GM12891 (cell line): ENCODE measurements at regions not wholly inside any gene's neighbourhood (a gene's known extent, or its start where the extent isn't known, plus 50 kb on each side); places are given as distances from the start of the nearest gene placed in this dataset.

ENCODE experiments used
- PAX5 ChIP-seq: IDR thresholded peaks from 2 replicates; pipeline ENCODE4 v1.6.1; 2011; ENCODE audit warnings: low read length, moderate library complexity, mild to moderate bottlenecking; ENCODE audit not compliant: insufficient read depth, severe bottlenecking
- POLR2A ChIP-seq: IDR thresholded peaks from 2 replicates; pipeline ENCODE4 v1.6.1; 2011; ENCODE audit warnings: low read depth, low read length, control low read depth
- POLR2AphosphoS5 ChIP-seq: IDR thresholded peaks from 2 replicates; pipeline ENCODE4 v1.6.1; 2011; ENCODE audit warnings: low read depth, low read length, control low read depth
- POU2F2 ChIP-seq: IDR thresholded peaks from 2 replicates; pipeline ENCODE4 v1.6.1; 2011; ENCODE audit warnings: low read depth, mild to moderate bottlenecking, control low read depth, low read length, moderate library complexity
- TAF1 ChIP-seq: IDR thresholded peaks from 2 replicates; pipeline ENCODE4 v1.6.1; 2011; ENCODE audit warnings: low read depth, low read length, control low read depth

DNA sequence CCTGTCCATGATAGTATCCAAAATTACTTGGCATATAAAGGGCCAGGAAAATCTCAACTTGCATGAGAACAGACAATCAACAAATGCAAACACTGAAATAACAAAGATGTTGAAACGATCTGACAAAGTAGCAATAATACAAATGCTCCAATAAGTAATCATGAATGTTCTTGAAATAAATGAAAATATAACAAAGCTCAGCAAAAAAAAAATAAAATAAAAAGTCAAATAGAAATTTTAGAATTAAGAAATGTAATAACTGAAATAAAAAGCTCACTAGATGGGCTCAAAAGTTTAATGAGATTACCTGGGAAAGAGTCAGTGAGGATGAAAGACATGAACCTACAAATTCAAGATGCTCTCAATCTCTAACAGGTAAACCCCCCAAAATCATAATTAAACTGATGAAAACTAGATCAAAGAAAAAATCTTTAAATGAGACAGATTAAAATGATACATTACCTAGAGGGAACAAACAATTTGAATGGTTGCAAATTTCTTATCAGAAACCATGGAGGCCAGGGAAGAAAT is 319.0 kb upstream of the IRX3 start:
- TF ChIP-seq POLR2AphosphoS5: no peak
- no peak for TF ChIP-seq POLR2A
- TF ChIP-seq POU2F2: no peak
- no peak for TF ChIP-seq TAF1
- TF ChIP-seq PAX5: no peak
